KG1 (cell line): ENCODE measurements at regions not wholly inside any gene's neighbourhood (a gene's known extent, or its start where the extent isn't known, plus 50 kb on each side); places are given as distances from the start of the nearest gene placed in this dataset.

Experiments used
- DNase-seq: peaks from one replicate; lab custom pipeline; 2025; lab: John Stamatoyannopoulos, UW

- DNase-seq: no peak
Observed at GRCh38 chr4:125517831-125518230, 203.1 kb downstream of the FAT4 start.

DNA sequence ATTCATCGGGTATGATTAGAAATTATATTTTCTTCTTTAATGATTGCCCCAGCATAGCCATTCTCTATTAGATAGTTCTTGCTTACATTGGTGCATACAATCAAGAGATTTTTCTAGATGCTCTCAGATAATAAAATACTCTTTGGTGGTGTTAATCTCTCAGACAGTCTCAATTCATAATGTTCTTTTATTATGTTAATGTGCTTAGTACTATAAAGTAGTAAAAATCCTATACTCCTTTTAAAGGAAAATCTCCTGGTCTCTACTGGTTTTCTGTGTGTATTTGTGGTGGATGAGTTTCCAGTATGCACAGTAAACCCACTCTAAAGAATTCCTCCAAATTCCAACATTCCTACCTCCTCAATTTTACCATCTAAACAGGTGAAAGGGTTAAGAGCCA, 203.5 kb downstream of the FAT4 start:
- DNase-seq: no peak

GRCh38 chr4:125519371-125520146, 204.8 kb downstream of the FAT4 start:
- DNase-seq: no peak

DNA sequence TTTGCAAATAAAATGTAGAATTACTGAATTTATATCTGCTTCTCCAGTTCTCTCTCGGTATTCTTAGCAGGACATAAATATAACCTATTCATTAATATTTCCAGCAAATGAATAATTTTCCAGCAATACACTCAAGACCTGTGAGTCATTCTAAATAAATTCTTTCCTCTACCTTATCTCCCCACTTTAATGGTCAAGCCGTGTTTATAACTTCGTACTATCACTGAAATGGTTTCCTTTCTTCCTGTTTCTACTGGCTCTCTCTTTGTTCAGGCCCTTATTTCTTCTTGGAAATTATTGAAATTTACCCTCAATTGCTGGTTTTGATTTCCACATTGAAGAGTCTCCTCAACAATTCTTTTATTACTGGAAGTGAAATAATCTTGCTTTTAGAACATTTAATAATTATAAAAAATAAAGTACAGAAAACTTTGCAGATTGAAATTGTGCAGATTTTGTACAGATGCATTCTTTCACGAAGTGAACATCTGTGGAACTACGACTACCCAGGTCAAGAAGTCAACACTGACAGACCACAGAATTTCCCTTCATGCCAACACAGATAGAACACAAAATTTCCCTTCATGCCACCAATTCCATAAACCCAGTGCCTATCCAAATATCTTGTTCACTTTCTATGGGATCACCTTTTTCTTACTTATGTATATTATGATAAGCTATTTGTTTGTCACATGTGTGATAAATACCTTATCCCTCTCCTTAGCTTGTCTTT, 205.7 kb downstream of the FAT4 start:
- no peak for DNase-seq

DNA sequence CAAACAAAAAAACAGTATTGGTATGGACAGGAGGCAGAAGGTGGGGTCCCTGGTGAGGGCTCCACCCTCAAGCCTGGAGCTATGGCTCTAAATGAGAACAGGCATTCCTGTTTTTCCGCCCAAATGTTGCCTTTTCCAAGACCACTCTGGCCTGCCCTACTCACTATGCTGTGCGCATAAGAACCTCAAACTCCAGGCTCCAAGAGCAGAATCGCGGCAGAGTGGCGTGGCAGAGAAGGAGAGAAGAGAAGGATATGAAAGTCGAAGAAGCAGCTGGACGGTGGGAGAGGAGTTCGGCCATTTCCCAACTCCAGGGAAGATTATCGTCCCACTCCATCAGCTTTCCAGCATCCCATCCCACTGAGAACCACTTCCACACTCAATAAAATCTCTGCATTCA, 207.8 kb downstream of the FAT4 start:
- no peak for DNase-seq

DNA sequence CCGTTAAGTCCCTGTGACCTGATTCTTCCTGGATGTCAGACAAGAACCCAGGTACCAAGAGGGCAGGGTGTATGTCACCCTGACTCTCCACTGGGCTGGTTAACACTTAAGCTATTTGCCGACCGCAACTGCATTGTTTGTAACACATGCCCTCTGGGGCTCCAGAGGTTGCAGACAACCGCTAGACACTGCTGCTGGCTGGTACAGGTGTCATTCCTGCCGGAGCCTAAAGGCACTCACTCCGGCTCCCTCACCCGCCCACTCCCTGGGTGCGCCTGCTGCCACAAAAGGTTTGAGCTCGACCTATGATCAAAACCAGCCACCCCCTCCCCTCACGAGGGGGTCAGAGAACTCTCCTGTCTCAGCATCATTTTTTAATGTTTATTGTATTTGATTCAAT, 208.2 kb downstream of the FAT4 start:
- no peak for DNase-seq

DNA sequence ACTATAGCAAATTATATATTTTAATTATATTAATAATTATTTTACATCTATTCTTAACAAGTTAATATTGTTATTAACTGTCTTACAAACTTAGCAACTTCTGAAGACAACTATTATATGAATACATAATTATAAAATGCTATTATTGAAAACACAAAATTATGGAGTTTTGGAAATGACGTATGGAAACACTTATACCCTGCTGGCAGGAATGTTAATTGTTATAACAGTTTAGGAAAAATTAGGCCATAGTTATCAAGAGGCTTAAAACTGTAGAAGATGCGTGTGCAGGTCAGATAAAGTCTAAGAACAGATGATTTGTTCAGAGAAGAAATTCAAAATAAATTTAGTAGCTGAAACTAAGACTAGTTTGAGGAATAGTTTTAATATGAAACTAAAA, 211.7 kb downstream of the FAT4 start:
- no peak for DNase-seq

DNA sequence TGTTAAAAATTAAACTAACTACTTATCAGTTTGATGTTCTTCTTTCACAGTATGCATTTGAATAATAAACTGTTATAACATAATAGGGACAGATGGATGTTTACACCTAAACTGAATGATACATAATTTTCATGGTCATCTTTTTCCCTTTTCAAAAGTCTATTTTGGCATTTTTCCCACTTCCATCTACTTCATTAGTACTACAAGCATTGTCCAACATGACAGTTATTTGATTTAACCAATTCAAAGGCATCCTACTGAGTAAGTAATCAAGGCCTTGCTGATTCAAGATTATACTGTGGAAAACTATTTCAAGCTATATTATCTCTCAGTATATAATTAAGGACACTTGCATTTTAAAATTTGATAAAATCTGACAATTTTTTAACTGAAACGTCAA, 212.9 kb downstream of the FAT4 start:
- no peak for DNase-seq

DNA sequence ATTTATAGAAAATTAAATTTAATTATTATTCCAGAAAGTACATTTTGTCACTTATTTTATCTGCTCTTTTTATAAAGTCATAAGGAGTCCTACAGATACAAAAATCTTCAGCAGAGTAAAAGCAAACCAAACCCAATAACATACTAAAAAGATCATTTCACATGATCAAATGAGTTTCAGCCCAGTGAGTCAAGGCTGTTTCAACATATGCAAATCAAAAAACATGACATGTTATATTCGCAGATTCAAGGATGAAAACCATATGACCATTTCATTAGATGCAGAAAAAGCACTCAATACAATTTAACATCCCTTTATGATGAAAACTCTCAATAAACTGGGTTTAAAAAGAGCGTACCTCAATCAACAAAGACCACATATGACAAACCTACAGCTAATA, 214.3 kb downstream of the FAT4 start:
- DNase-seq: no peak

DNA sequence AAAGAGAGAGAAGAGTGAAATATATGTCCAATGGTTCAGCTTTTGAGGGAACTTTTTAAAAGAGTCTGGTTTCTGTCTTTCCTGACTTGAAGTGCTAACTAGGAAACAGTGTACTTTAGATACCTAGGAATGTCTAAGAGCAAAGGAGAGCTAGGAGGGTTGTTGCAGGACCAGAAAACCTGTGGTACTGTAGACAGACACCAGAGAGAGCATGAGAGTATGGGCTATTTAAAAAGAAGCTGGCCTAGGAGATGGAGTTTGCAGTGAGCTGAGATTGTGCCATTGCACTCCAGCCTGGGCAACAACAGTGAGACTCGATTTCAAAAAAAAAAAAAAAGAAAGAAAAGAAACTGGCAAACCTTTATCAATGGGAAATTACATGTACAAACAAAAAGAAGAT, 223.9 kb downstream of the FAT4 start:
- DNase-seq: no peak

DNA sequence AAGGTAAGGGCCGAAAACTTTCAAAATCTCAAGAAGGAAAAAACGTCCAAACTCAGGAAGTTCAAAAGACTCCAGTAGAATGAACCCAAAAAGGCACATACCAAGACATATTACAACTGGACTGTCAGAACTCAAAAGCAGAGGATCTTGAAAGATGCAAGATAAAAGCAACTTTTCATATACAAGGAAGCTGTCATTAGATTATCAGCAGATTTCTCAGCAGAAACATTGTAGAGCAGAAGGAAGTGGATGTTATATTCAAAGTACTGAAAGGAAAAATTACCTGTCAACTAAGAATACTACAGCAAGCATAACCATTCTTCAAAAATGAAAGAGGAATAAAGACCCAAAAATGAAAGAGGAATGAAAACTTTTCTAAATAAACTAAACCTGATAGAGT, 224.9 kb downstream of the FAT4 start:
- no peak for DNase-seq

- DNase-seq: no peak
Observed at GRCh38 chr4:125541836-125542385, 227.2 kb downstream of the FAT4 start.

DNA sequence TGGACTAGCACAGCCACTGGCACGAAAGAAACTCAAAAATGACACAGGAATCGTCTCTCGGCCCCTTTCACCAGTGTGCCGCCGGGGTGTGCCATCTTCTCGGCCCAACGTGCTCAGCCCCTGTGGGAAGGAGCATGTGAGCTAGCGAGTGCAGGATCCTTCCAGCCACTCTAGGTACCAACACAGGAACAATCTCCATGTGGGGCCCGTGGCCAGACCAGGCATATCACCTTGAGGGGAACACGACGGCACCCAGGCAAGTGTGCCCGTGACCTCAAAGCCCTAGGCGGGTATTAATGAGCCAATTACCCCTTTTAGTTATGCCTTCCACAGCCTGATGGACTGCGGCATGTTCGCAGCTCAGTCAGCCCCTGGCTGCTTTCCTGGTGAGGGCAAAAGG, 231.5 kb downstream of the FAT4 start:
- no peak for DNase-seq

DNA sequence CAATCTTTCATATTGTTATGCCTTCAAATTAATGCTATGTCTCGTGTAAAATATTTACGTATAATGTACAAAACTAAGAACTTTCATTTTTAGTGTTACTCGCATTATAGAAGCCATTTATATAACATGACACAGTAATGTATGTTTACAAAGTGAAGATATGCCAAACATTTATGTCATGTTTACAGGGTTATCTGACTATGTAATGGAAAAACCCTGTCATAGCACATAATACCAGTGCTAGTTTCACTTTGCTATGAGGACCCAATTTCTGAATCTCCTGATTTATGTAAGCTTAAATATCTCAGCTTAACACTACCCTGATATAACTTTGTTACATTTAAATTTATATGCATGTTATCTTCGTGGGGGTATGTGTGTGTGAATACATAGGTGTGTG, 233.1 kb downstream of the FAT4 start:
- DNase-seq: no peak

DNA sequence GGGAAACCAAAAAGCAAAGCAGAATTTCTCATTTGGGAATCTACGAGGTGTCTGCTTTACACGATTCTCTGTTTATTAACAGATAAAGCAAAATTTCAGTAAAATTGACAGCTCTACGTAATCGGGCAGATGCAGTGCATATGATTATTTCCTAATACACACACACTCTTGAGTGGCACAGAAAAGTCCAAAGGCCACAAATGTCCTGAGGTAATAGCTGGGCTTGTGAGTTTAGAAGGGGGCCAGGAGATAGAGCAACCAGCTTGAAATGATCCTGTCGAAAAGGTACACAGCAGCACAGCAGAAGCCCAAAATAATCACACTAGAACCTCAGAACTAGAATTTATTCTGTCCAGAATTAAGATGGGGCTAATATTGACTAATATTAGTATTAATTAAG, 236.0 kb downstream of the FAT4 start:
- no peak for DNase-seq

DNA sequence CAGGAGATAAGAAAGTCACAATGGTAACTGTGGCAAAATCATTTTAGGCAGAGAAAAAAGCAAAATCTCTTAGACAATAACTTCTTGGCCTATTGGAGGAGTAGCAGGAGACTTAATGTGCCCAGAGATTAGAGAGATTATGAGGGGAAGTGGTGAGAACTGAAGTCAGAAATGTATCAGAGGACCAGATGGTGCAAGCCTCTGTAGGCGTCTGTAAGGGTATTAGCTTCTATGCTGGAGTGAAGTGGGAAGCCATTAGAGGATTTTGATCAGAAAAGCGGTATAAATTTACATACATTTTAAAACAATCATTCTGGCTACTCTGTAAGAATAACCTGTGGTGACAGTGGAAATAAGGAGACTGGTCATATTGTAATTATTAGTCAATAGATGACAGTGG, 236.7 kb downstream of the FAT4 start:
- no peak for DNase-seq

- DNase-seq: no peak
Observed at GRCh38 chr4:125551967-125552366, 237.2 kb downstream of the FAT4 start.

GRCh38 chr4:125572601-125573000, 257.8 kb downstream of the FAT4 start:
- no peak for DNase-seq

- DNase-seq: no peak
Observed at GRCh38 chr4:125573368-125573767, 258.6 kb downstream of the FAT4 start.

DNA sequence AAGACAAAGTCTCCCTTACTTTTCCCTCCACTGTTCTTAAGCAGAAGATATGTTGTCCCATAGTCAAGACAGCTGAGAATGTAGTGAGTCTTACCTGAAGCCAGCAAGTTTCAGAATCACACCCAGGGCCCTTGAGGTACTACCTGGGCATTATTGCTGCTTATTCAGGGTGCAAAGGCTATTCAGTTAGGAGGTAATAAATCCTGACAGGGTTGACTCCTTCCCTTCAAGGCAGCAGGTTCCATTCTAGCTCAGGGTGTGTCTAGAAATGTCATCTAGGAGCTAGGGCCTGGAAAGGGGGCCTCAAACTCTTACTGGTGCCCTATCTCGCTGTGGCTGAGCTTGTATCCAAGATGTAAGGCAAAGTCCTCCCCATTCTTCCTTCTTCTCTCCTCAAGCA, 259.0 kb downstream of the FAT4 start:
- DNase-seq: no peak

DNA sequence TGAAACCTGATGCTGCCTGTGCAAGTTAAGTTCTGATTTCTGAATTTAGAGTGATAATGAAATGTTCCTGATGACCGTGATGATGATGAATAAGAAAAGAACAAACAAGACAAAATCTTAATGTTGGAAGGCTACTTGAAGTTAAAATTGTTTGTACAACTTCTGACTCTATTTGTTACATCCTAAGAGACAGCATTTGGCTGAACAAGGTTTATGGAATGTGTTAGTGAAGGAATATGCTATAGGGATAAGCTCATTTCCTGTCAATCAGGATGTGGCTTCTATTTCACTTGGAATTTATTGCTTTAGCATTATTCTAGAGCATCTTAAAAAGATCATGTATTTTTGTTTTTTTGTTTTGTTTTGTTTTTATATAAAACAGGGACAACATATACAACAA, 267.5 kb downstream of the FAT4 start:
- DNase-seq: no peak

DNA sequence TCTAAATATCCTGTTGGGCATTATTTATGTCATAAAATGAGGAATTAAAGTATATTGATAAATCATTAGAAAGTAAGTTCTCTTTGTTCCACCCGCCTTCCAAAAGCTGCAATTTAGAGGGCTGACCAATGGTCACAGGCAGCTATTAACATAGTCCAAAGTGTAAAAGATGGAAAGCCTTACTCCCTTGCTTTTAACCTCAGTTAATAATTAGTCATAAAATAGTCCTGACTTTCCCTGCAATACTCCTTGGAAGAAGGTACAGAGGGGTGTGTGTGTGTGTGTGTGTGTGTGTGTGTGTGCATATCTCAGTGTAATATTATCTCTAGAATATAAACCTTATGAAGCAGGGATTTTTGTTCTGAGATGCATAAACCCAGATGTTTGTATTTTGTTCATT, 275.4 kb downstream of the FAT4 start:
- DNase-seq: no peak

DNA sequence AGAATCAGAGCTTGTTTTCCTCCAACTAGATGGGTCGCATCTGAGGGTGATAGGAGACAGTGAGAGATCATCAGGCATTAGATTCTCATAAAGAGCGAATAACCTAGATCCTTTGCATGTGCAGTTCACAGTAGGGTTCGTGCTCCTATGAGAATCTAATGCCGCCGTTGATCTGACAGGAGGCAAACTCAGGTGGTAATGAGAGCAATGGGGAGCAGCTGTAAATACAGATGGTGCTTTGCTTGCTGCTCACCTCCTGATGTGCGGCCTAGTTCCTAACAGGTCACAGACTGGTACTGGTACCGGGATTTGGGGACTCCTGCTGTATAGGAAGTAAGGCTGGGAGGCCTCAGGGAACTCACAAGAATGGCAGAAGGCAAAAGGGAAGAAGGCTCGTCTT, 276.5 kb downstream of the FAT4 start:
- DNase-seq: no peak
